Brain microvascular endothelial cell (primary cell): ENCODE measurements at regions not wholly inside any gene's neighbourhood (a gene's known extent, or its start where the extent isn't known, plus 50 kb on each side); places are given as distances from the start of the nearest gene placed in this dataset.
A peak's percentile ranks its signal among the peaks of the same experiment; 100 is the strongest.
"Not testable (repeated sequence)": the region's sequence is repeated elsewhere in the genome, so short reads cannot be mapped to it uniquely, and the experiment has no call there.

Experiments
- DNase-seq: peaks from one replicate; pipeline ENCODE4 v3.0.0-alpha.2; 2020
- H3K27ac ChIP-seq: fragments of 250-450 bp; sonication (Bioruptor Pico); 2 replicates; pipeline ENCODE4 v1.5.1; 2020; ENCODE audit warnings: mild to moderate bottlenecking, moderate library complexity
- H3K27me3 ChIP-seq: fragments of 250-450 bp; sonication (Bioruptor Pico); replicated peaks from 2 replicates; pipeline ENCODE4 v1.5.1; 2020; ENCODE audit warnings: mild to moderate bottlenecking
- H3K36me3 ChIP-seq: fragments of 250-450 bp; sonication (Bioruptor Pico); replicated peaks from 2 replicates; pipeline ENCODE4 v1.5.1; 2020; ENCODE audit warnings: mild to moderate bottlenecking
- H3K4me3 ChIP-seq: 2 replicates; pipeline ENCODE4 v1.5.1; 2011; ENCODE audit warnings: low read depth, mild to moderate bottlenecking, control low read depth, low read length, moderate library complexity
- in situ Hi-C: cut with HindIII; loops from 2 replicates; pipeline ENCODE4 v1.10.0; 2017; ENCODE audit warnings: low sequenced_read_pairs, low pct_ligation_motif_present
- TF ChIP-seq, protein P1 (sequence below): IDR thresholded peaks from 2 replicates; pipeline ENCODE4 v1.5.1; 2011; ENCODE audit warnings: low read depth, mild to moderate bottlenecking, moderate library complexity, low read length, control low read depth, inconsistent platforms; ENCODE audit errors: missing control alignments

DNA sequence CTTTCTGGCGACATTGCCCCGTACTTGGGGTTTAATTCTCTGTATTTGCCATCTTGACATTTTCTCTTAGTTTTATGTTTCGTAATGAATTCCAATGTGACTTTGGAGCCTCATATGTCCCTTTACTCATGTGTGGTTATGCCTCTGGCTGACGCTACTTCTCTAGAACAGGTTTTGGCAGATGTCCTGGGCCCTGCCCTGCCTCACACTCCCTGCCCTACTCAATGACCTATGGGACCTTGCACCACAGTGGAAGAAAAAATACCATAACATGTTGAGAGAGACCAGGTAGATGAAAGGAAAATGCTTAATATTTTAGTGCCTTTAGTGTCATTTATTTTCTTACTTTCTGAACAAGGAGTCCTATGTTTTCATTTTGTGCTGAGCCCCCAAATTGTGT lies 400.5 kb downstream of the TFEC start:
- no peak overlapping the region for H3K4me3 ChIP-seq
- H3K36me3 ChIP-seq = no peaks in the 10 kb centered on the region
- in situ Hi-C loops = no loop called here
- H3K27ac ChIP-seq = no peak overlapping the region
- DNase-seq = no peak
- TF ChIP-seq, protein P1, sequence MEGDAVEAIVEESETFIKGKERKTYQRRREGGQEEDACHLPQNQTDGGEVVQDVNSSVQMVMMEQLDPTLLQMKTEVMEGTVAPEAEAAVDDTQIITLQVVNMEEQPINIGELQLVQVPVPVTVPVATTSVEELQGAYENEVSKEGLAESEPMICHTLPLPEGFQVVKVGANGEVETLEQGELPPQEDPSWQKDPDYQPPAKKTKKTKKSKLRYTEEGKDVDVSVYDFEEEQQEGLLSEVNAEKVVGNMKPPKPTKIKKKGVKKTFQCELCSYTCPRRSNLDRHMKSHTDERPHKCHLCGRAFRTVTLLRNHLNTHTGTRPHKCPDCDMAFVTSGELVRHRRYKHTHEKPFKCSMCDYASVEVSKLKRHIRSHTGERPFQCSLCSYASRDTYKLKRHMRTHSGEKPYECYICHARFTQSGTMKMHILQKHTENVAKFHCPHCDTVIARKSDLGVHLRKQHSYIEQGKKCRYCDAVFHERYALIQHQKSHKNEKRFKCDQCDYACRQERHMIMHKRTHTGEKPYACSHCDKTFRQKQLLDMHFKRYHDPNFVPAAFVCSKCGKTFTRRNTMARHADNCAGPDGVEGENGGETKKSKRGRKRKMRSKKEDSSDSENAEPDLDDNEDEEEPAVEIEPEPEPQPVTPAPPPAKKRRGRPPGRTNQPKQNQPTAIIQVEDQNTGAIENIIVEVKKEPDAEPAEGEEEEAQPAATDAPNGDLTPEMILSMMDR = no peak
- no peaks in the 10 kb centered on the region for H3K27me3 ChIP-seq

DNA sequence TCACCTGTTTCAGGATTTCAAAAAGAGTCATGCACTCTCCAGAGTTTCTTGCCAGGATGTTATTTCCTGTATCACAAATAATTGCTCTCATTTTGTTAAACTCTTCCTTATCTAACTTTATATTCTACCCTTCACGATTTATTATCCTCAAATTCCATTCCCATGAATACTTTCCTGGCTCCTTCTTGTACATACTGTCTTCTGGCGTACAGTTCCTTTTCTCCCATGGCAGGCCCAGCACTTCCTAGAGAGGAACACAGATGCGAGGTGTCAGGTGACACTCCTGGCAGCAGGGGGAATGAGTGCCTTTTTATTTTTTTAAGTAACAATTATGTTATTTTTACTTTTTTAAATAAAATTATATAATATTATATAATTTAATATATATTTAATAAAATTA lies 411.9 kb downstream of the TFEC start:
- DNase-seq = peak; percentile 54
- H3K4me3 ChIP-seq = no peak overlapping the region
- H3K36me3 ChIP-seq = no peaks in the 10 kb centered on the region
- no peaks in the 10 kb centered on the region for H3K27me3 ChIP-seq
- no peak overlapping the region for H3K27ac ChIP-seq
- TF ChIP-seq, protein P1 = no peak
- in situ Hi-C loops = no loop called here

DNA sequence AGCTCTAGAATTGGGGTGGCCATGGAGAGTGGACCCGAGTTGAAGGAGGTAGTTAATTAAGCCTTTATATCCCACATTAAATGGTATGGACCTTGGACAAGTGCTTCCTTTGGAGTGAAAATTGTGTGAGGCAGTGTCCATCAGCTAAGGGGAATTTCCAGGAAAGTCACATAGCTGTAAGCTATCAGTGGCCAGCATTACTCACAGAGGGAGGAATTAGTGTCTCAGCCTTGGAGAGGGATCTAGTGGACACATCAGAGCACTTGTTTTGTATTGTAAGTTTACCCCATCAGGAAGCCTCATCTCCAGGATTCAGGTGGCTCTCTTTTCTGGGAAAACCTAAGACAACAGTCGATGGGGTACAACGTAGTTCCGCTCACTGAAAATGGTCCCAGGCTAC lies 416.7 kb downstream of the TFEC start:
- in situ Hi-C loops = no loop called here
- Histone ChIP-seq H3K27ac (no peak overlapping the region), H3K4me3 (no peak overlapping the region), H3K36me3 (no peaks in the 10 kb centered on the region), H3K27me3 (no peaks in the 10 kb centered on the region)
- no peak for DNase-seq
- TF ChIP-seq, protein P1 = no peak

DNA sequence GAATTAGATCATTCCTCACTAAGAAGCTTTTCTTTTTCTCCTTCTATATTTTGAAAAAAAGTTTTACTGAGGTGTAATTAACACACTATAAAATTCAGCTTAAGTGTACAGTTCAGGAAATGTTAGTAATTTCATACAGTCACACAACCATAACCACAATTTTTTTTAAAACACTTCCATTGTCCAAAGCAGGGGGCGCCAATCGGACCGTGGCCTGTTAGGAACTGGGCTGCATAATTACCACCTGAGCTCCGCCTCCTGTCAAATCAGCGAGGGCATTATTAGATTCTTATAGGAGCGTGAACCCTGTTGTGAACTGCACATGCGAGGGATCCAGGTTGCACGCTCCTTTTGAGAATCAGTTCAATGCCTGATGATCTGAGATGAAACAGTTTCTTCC lies 427.1 kb downstream of the TFEC start:
- Histone ChIP-seq H3K4me3 (no peak overlapping the region), H3K27ac (no peak overlapping the region), H3K27me3 (no peaks in the 10 kb centered on the region), H3K36me3 (no peaks in the 10 kb centered on the region)
- no peak for DNase-seq
- TF ChIP-seq, protein P1 = peak; percentile 12
- in situ Hi-C loops = no loop called here

DNA sequence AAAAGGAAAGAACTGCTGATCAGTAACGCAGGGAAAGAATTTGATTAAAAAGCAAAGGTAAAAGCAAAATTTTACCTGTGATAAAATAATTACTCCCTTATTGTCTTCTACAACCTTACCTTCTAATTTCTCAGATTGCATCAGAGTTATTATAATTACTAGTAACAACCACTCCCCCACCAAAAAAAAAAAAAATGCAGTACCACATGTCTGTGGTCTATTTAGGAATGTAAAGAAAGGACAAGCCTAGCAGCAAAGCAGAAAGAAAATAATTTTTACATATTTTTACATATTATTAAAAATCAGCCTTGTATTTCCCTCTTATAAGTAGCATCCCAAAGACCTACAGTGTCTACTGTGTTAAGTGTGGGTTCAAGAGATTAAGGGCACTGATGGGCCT lies 430.4 kb downstream of the TFEC start:
- Histone ChIP-seq H3K27ac (no peak overlapping the region), H3K36me3 (no peaks in the 10 kb centered on the region), H3K27me3 (no peaks in the 10 kb centered on the region), H3K4me3 (no peak overlapping the region)
- no peak for DNase-seq
- in situ Hi-C loops = no loop called here
- TF ChIP-seq, protein P1 = no peak

DNA sequence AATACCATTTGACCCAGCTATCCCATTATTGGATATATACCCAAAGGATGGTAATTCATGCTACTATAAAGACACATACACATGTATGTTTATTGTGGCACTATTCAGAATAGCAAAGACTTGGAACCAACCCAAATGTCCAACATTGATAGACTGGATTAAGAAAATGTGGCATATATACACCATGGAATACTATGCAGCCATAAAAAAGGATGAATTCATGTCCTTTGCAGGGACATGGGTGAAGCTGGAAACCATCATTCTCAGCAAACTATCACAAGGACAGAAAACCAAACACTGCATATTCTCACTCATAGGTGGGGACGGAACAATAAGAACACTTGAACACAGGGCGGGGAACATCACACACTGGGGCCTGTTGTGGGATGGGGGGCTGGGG lies 431.4 kb downstream of the TFEC start:
- in situ Hi-C loops, H3K27me3 ChIP-seq, H3K27ac ChIP-seq, DNase-seq, H3K36me3 ChIP-seq, H3K4me3 ChIP-seq: not testable (repeated sequence)

DNA sequence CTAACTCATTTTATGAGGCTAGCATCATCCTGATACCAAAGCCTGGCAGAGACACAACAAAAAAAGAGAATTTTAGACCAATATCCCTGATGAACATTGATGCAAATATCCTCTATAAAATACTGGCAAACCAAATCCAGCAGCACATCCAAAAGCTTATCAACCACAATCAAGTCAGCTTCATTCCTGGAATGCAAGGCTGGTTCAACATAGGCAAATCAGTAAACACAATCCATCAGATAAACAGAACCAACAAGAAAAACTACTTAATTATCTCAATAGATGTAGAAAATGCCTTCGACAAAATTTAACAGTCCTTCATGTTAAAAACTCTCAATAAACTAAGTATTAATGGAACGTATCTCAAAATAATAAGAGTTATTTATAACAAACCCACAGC lies 433.3 kb downstream of the TFEC start:
- in situ Hi-C loops, DNase-seq, H3K4me3 ChIP-seq: not testable (repeated sequence)

More for the DNA sequence above, 433.3 kb downstream of the TFEC start:
- not testable (repeated sequence) for H3K36me3 ChIP-seq, H3K27ac ChIP-seq, H3K27me3 ChIP-seq
